ENCODE measurements at regions not wholly inside any gene's neighbourhood (a gene's known extent, or its start where the extent isn't known, plus 50 kb on each side); places are given as distances from the start of the nearest gene placed in this dataset.
A peak's percentile ranks its signal among the peaks of the same experiment; 100 is the strongest.

GRCh38 chr10:89879121-89879520 is 177.7 kb downstream of the KIF20B start:
- DNase-seq (ENCODE audit: low spot score), result no peak
- H3K27ac ChIP-seq, result no peak overlapping the region
- H3K4me3 ChIP-seq, result no peak overlapping the region
- TF ChIP-seq CTCF (IDR thresholded peaks at IDR 0.05), result no peak

- TF ChIP-seq CTCF (IDR thresholded peaks at IDR 0.05), result no peak
- H3K4me3 ChIP-seq, result no peak overlapping the region
- DNase-seq (ENCODE audit: low spot score), result no peak
- H3K27ac ChIP-seq, result peak overlapping the region in 1 of 2 donors; percentile 25
These were observed 186.0 kb downstream of the KIF20B start for GRCh38 chr10:89887406-89887805.

DNA sequence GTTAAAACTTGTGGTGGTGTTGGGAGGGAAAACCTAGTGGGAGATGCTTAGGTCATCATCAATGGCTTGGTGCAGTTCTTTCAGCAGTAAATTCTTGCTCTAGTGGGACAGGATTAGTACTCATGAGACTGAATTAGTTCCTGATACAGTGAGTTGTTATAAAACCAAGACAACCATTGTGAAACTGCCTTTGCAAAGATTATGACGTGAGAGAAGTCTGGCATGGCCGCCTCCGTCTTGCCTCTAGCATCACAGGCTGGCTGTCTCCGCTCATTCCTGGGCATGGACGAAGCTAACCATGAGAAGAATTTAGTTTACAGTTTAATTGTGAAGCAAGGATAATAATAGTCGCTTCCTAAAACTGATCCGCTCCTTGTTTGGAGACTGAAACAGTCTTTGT is 186.4 kb downstream of the KIF20B start:
- no peak overlapping the region for H3K4me3 ChIP-seq
- no peak for DNase-seq (ENCODE audit: low spot score)
- no peak for TF ChIP-seq CTCF (IDR thresholded peaks at IDR 0.05)
- peak overlapping the region in 1 of 2 donors; percentile 37 for H3K27ac ChIP-seq

GRCh38 chr10:89888321-89889070 is 187.1 kb downstream of the KIF20B start:
- Histone ChIP-seq H3K4me3 (no peak overlapping the region), H3K27ac (peak overlapping the region in 1 of 2 donors; percentile 37)
- TF ChIP-seq CTCF (IDR thresholded peaks at IDR 0.05), result no peak
- no peak for DNase-seq (ENCODE audit: low spot score)

DNA sequence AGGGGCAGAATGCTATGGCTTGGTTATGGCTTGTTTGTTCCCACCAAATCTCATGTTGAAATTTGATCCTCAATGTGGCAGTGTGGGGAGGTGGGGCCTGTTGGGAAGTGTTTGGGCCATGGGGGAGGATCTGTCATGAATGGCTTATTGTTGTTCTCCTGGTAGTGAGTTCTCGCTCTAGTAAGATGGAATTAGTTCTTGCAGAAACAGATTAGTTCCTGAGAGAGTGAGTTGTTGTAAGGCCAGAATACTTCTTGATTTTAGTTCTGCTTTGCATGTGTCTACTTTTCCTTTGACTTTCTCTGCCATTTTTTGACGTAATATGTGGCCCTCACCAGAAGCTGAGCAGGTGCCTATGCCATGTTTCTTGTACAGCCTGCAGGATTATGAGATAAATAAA is 188.2 kb downstream of the KIF20B start:
- H3K4me3 ChIP-seq, result no peak overlapping the region
- peak overlapping the region in 1 of 2 donors; percentile 62 for H3K27ac ChIP-seq
- TF ChIP-seq CTCF (IDR thresholded peaks at IDR 0.05), result no peak
- no peak for DNase-seq (ENCODE audit: low spot score)

- Histone ChIP-seq H3K27ac (no peak overlapping the region), H3K4me3 (no peak overlapping the region)
- TF ChIP-seq CTCF (IDR thresholded peaks at IDR 0.05), result no peak
- no peak for DNase-seq (ENCODE audit: low spot score)
These were observed 189.7 kb downstream of the KIF20B start for GRCh38 chr10:89891006-89891535.

GRCh38 chr10:89894051-89894450 is 192.7 kb downstream of the KIF20B start:
- no peak for TF ChIP-seq CTCF (IDR thresholded peaks at IDR 0.05)
- no peak for DNase-seq (ENCODE audit: low spot score)
- Histone ChIP-seq H3K27ac (no peak overlapping the region), H3K4me3 (no peak overlapping the region)
